ENCODE measurements at regions not wholly inside any gene's neighbourhood (a gene's known extent, or its start where the extent isn't known, plus 50 kb on each side); places are given as distances from the start of the nearest gene placed in this dataset.

- Mint-ChIP-seq H3K4me1 (ENCODE audit: insufficient read depth, unreplicated experiment) (no peaks in the 10 kb centered on the region), H3K4me3 (ENCODE audit: unreplicated experiment) (no peak overlapping the region), H3K27ac (ENCODE audit: low read depth, unreplicated experiment) (no peak overlapping the region), H3K36me3 (ENCODE audit: insufficient read depth, unreplicated experiment) (no peaks in the 10 kb centered on the region), H3K27me3 (ENCODE audit: insufficient read depth, unreplicated experiment) (no peaks in the 10 kb centered on the region), H3K9me3 (ENCODE audit: unreplicated experiment) (no peaks in the 10 kb centered on the region)
- intact Hi-C loops (cut with micrococcal nuclease): no loop called here
- CTCF ChIA-PET: interaction anchor here (0.7 to 1.1 kb wide), 2 partner anchors 9 to 1742 kb away, joined by 3 read pairs; no protein-coding TSS in a partner anchor
- no peak for DNase-seq (ENCODE audit: unreplicated experiment)
- BruUV-seq (replicated peaks): no TSS peak
- POLR2A ChIA-PET: no interaction called here
- no peak for TF ChIP-seq CTCF (IDR thresholded peaks at IDR 0.05; ENCODE audit: unreplicated experiment)
Observed at GRCh38 chr11:82176945-82177344, 556.7 kb downstream of the FAM181B start.

- no peak for DNase-seq (ENCODE audit: unreplicated experiment)
- H3K27ac Mint-ChIP-seq (ENCODE audit: low read depth, unreplicated experiment): no peak overlapping the region
- H3K4me1 Mint-ChIP-seq (ENCODE audit: insufficient read depth, unreplicated experiment): no peaks in the 10 kb centered on the region
- intact Hi-C loops (cut with micrococcal nuclease): no loop called here
- ChIA-PET CTCF (interaction anchor here (0.7 to 1.1 kb wide), 2 partner anchors 9 to 1742 kb away, joined by 3 read pairs; no protein-coding TSS in a partner anchor), POLR2A (no interaction called here)
- TF ChIP-seq CTCF (IDR thresholded peaks at IDR 0.05; ENCODE audit: unreplicated experiment): no peak
- BruUV-seq (replicated peaks): no TSS peak
- no peaks in the 10 kb centered on the region for H3K27me3 Mint-ChIP-seq (ENCODE audit: insufficient read depth, unreplicated experiment)
- no peak overlapping the region for H3K4me3 Mint-ChIP-seq (ENCODE audit: unreplicated experiment)
- no peaks in the 10 kb centered on the region for H3K9me3 Mint-ChIP-seq (ENCODE audit: unreplicated experiment)
- no peaks in the 10 kb centered on the region for H3K36me3 Mint-ChIP-seq (ENCODE audit: insufficient read depth, unreplicated experiment)
Observed at GRCh38 chr11:82176365-82176764, 557.3 kb downstream of the FAM181B start.

- Mint-ChIP-seq H3K4me3 (ENCODE audit: unreplicated experiment) (no peak overlapping the region), H3K27ac (ENCODE audit: low read depth, unreplicated experiment) (no peak overlapping the region), H3K36me3 (ENCODE audit: insufficient read depth, unreplicated experiment) (no peaks in the 10 kb centered on the region), H3K27me3 (ENCODE audit: insufficient read depth, unreplicated experiment) (no peaks in the 10 kb centered on the region), H3K4me1 (ENCODE audit: insufficient read depth, unreplicated experiment) (no peaks in the 10 kb centered on the region), H3K9me3 (ENCODE audit: unreplicated experiment) (no peaks in the 10 kb centered on the region)
- peak; percentile 19 for DNase-seq (ENCODE audit: unreplicated experiment)
- ChIA-PET CTCF (no interaction called here), POLR2A (no interaction called here)
- intact Hi-C loops (cut with micrococcal nuclease): no loop called here
- BruUV-seq (replicated peaks): no TSS peak
- TF ChIP-seq CTCF (IDR thresholded peaks at IDR 0.05; ENCODE audit: unreplicated experiment): peak; percentile 11
Observed at GRCh38 chr11:82174610-82175009, 559.1 kb downstream of the FAM181B start.

GRCh38 chr11:82146789-82147188, 586.9 kb downstream of the FAM181B start:
- TF ChIP-seq CTCF (IDR thresholded peaks at IDR 0.05; ENCODE audit: unreplicated experiment): no peak

More at GRCh38 chr11:82146789-82147188, 586.9 kb downstream of the FAM181B start:
- POLR2A ChIA-PET: no interaction called here
- no peaks in the 10 kb centered on the region for H3K9me3 Mint-ChIP-seq (ENCODE audit: unreplicated experiment)
- H3K4me1 Mint-ChIP-seq (ENCODE audit: insufficient read depth, unreplicated experiment): no peaks in the 10 kb centered on the region
- intact Hi-C loops (cut with micrococcal nuclease): no loop called here
- no peak for DNase-seq (ENCODE audit: unreplicated experiment)
- H3K27ac Mint-ChIP-seq (ENCODE audit: low read depth, unreplicated experiment): no peak overlapping the region
- BruUV-seq (replicated peaks): no TSS peak
- peaks cover 43% of the 10 kb centered on the region for H3K27me3 Mint-ChIP-seq (ENCODE audit: insufficient read depth, unreplicated experiment)
- no peaks in the 10 kb centered on the region for H3K36me3 Mint-ChIP-seq (ENCODE audit: insufficient read depth, unreplicated experiment)
- CTCF ChIA-PET: no interaction called here
- no peak overlapping the region for H3K4me3 Mint-ChIP-seq (ENCODE audit: unreplicated experiment)

Measured in MCF 10A (cell line).